ENCODE measurements at regions not wholly inside any gene's neighbourhood (a gene's known extent, or its start where the extent isn't known, plus 50 kb on each side); places are given as distances from the start of the nearest gene placed in this dataset.

GRCh38 chr4:16353165-16353564, 126.9 kb upstream of the TAPT1 start:
- no peak for TF ChIP-seq CTCF (IDR thresholded peaks at IDR 0.05; ENCODE audit: unreplicated experiment)
- Mint-ChIP-seq H3K36me3 (ENCODE audit: low read depth, unreplicated experiment) (no peaks in the 10 kb centered on the region), H3K27me3 (ENCODE audit: unreplicated experiment) (no peaks in the 10 kb centered on the region), H3K27ac (ENCODE audit: unreplicated experiment) (no peak overlapping the region), H3K4me1 (ENCODE audit: unreplicated experiment) (peaks cover 6% of the 10 kb centered on the region), H3K9me3 (ENCODE audit: unreplicated experiment) (no peaks in the 10 kb centered on the region), H3K4me3 (ENCODE audit: unreplicated experiment) (no peak overlapping the region)
- DNase-seq (ENCODE audit: low spot score), result no peak

- no peak for DNase-seq (ENCODE audit: low spot score)
- H3K9me3 Mint-ChIP-seq (ENCODE audit: unreplicated experiment), result no peaks in the 10 kb centered on the region
- H3K27ac Mint-ChIP-seq (ENCODE audit: unreplicated experiment), result no peak overlapping the region
- no peaks in the 10 kb centered on the region for H3K27me3 Mint-ChIP-seq (ENCODE audit: unreplicated experiment)
- no peak for TF ChIP-seq CTCF (IDR thresholded peaks at IDR 0.05; ENCODE audit: unreplicated experiment)
- H3K4me3 Mint-ChIP-seq (ENCODE audit: unreplicated experiment), result no peak overlapping the region
- peaks cover 7% of the 10 kb centered on the region for H3K4me1 Mint-ChIP-seq (ENCODE audit: unreplicated experiment)
- no peaks in the 10 kb centered on the region for H3K36me3 Mint-ChIP-seq (ENCODE audit: low read depth, unreplicated experiment)
Measured at GRCh38 chr4:16351161-16351560, 124.9 kb upstream of the TAPT1 start.

GRCh38 chr4:16344853-16345252, 118.6 kb upstream of the TAPT1 start:
- DNase-seq (ENCODE audit: low spot score), result no peak
- H3K9me3 Mint-ChIP-seq (ENCODE audit: unreplicated experiment), result no peaks in the 10 kb centered on the region
- H3K27me3 Mint-ChIP-seq (ENCODE audit: unreplicated experiment), result no peaks in the 10 kb centered on the region
- H3K4me3 Mint-ChIP-seq (ENCODE audit: unreplicated experiment), result no peak overlapping the region
- H3K4me1 Mint-ChIP-seq (ENCODE audit: unreplicated experiment), result peaks cover 7% of the 10 kb centered on the region
- no peak overlapping the region for H3K27ac Mint-ChIP-seq (ENCODE audit: unreplicated experiment)
- TF ChIP-seq CTCF (IDR thresholded peaks at IDR 0.05; ENCODE audit: unreplicated experiment), result no peak
- no peaks in the 10 kb centered on the region for H3K36me3 Mint-ChIP-seq (ENCODE audit: low read depth, unreplicated experiment)

GRCh38 chr4:16337936-16338335, 111.7 kb upstream of the TAPT1 start:
- Mint-ChIP-seq H3K4me3 (ENCODE audit: unreplicated experiment) (no peak overlapping the region), H3K9me3 (ENCODE audit: unreplicated experiment) (no peaks in the 10 kb centered on the region)
- no peak for DNase-seq (ENCODE audit: low spot score)

GRCh38 chr4:16334601-16335000, 108.3 kb upstream of the TAPT1 start:
- Mint-ChIP-seq H3K9me3 (ENCODE audit: unreplicated experiment) (no peaks in the 10 kb centered on the region), H3K27ac (ENCODE audit: unreplicated experiment) (no peak overlapping the region), H3K4me3 (ENCODE audit: unreplicated experiment) (no peak overlapping the region), H3K4me1 (ENCODE audit: unreplicated experiment) (no peaks in the 10 kb centered on the region), H3K36me3 (ENCODE audit: low read depth, unreplicated experiment) (no peaks in the 10 kb centered on the region), H3K27me3 (ENCODE audit: unreplicated experiment) (no peaks in the 10 kb centered on the region)
- no peak for DNase-seq (ENCODE audit: low spot score)
- no peak for TF ChIP-seq CTCF (IDR thresholded peaks at IDR 0.05; ENCODE audit: unreplicated experiment)

More at GRCh38 chr4:16337936-16338335, 111.7 kb upstream of the TAPT1 start:
- TF ChIP-seq CTCF (IDR thresholded peaks at IDR 0.05; ENCODE audit: unreplicated experiment), result no peak
- Mint-ChIP-seq H3K27me3 (ENCODE audit: unreplicated experiment) (no peaks in the 10 kb centered on the region), H3K27ac (ENCODE audit: unreplicated experiment) (no peak overlapping the region), H3K36me3 (ENCODE audit: low read depth, unreplicated experiment) (no peaks in the 10 kb centered on the region), H3K4me1 (ENCODE audit: unreplicated experiment) (no peaks in the 10 kb centered on the region)
